OCI-LY1 (cell line): ENCODE measurements at regions not wholly inside any gene's neighbourhood (a gene's known extent, or its start where the extent isn't known, plus 50 kb on each side); places are given as distances from the start of the nearest gene placed in this dataset.

Experiments used
- H2AFZ ChIP-seq: fragments of 200-600 bp; sonication (generic), shearing (Covaris generic); 2 replicates; pipeline ENCODE4 v1.6.0; 2014; ENCODE audit warnings: antibody characterized with exemption, mild to moderate bottlenecking, low read length
- H3F3A ChIP-seq: fragments of 200-600 bp; sonication (generic), shearing (Covaris generic); 2 replicates; pipeline ENCODE4 v1.6.0; 2014; ENCODE audit warnings: mild to moderate bottlenecking, antibody characterized with exemption, low read length, moderate library complexity; ENCODE audit not compliant: insufficient read depth
- H3K27ac ChIP-seq: fragments of 200-600 bp; sonication (generic); 2 replicates; pipeline ENCODE4 v1.5.1; 2014; ENCODE audit warnings: low read length, mixed run types, mild to moderate bottlenecking, low read depth; ENCODE audit not compliant: poor library complexity, severe bottlenecking
- H3K27me3 ChIP-seq: fragments of 200-600 bp; sonication (generic); 2 replicates; pipeline ENCODE4 v1.6.0; 2014; ENCODE audit warnings: antibody characterized with exemption, mild to moderate bottlenecking, low read length, moderate library complexity; ENCODE audit not compliant: insufficient read depth
- H3K36me3 ChIP-seq: fragments of 200-600 bp; sonication (generic); 2 replicates; pipeline ENCODE4 v1.6.1; 2014; ENCODE audit warnings: mild to moderate bottlenecking, antibody characterized with exemption, low read length, moderate library complexity, mixed read lengths; ENCODE audit not compliant: insufficient read depth
- H3K4me1 ChIP-seq: fragments of 200-600 bp; sonication (generic); 2 replicates; pipeline ENCODE4 v1.5.1; 2014; ENCODE audit warnings: mild to moderate bottlenecking, low read length, moderate library complexity; ENCODE audit not compliant: insufficient read depth, severe bottlenecking
- H3K4me2 ChIP-seq: fragments of 200-600 bp; sonication (generic), shearing (Covaris generic); 2 replicates; pipeline ENCODE4 v1.6.1; 2014; ENCODE audit warnings: low read length
- H3K4me3 ChIP-seq: fragments of 200-600 bp; sonication (generic); 2 replicates; pipeline ENCODE4 v1.5.1; 2014; ENCODE audit warnings: low read length, low read depth, mild to moderate bottlenecking, mixed read lengths; ENCODE audit not compliant: poor library complexity, severe bottlenecking
- H3K79me2 ChIP-seq: fragments of 200-600 bp; shearing (Covaris generic); 2 replicates; pipeline ENCODE4 v1.6.1; 2016; ENCODE audit warnings: mixed run types, low read length, mixed read lengths; ENCODE audit not compliant: insufficient read depth
- H3K9ac ChIP-seq: fragments of 200-600 bp; sonication (generic), shearing (Covaris generic); 2 replicates; pipeline ENCODE4 v1.6.1; 2014; ENCODE audit warnings: mild to moderate bottlenecking, low read length, mixed read lengths
- H3K9me2 ChIP-seq: fragments of 200-600 bp; sonication (generic), shearing (Covaris generic); 2 replicates; pipeline ENCODE4 v1.6.1; 2014; ENCODE audit warnings: low read depth, mild to moderate bottlenecking, low read length, mixed read lengths
- H3K9me3 ChIP-seq: fragments of 200-600 bp; shearing (Covaris generic); 2 replicates; pipeline ENCODE4 v1.6.1; 2014; ENCODE audit warnings: low read length, mixed read lengths
- H4K20me1 ChIP-seq: fragments of 200-600 bp; sonication (generic), shearing (Covaris generic); 2 replicates; pipeline ENCODE4 v1.6.0; 2016; ENCODE audit warnings: mild to moderate bottlenecking, low read length; ENCODE audit not compliant: insufficient read depth
- EZH2 ChIP-seq: fragments of 200-600 bp; sonication (generic), shearing (Covaris generic); IDR thresholded peaks from 2 replicates; pipeline ENCODE4 v1.8.0; 2017; ENCODE audit warnings: borderline replicate concordance, mixed run types, mild to moderate bottlenecking, antibody characterized with exemption, low read length, moderate library complexity, mixed read lengths
- TF ChIP-seq, protein P1 (sequence below): fragments of 200-600 bp; sonication (generic), shearing (Covaris generic); IDR thresholded peaks from 2 replicates; pipeline ENCODE4 v1.5.1; 2017; ENCODE audit warnings: mild to moderate bottlenecking, antibody characterized with exemption, low read length, moderate library complexity, mixed read lengths

DNA sequence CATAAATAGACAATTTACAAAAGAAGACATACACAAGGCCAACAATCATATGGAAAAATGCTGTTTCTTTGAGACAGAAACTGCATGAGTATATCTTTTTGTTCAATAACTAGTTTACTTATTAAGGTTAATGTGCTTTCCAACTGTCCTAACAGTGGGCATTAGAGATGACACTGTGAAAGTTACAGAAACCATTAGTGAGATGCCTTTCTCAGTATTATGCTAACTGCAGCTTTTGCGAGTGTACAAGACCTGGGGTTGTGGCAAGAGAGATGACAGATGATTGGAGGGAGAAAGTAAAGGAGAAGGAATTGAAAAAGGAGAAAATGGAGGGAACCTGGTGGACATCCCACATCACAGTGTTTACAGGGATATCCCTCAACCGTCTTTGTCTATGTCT is 640.5 kb downstream of the ZPLD1 start:
- no peaks in the 10 kb centered on the region for H3K36me3 ChIP-seq

DNA sequence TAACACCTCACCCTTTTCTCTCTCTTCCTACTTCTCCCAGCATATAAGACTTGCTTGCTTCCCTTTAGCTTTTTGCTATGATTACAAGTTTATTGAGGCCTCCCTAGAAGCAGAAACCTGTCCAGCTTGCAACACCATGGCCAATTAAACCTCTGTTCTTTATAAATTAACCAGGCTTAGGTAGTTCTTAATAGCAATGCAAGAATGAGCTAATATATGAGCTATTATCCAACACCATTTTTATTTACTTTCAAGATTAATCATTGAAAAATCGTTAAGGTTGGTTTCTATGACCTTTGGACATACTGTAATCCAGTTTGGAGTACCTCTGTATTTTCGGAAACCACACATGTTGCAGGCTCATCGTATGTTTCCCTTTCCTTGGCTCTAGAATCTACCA is 643.1 kb downstream of the ZPLD1 start:
- no peak overlapping the region for H3K27ac ChIP-seq
- no peaks in the 10 kb centered on the region for H4K20me1 ChIP-seq

More for the DNA sequence above, 640.5 kb downstream of the ZPLD1 start:
- no peak overlapping the region for H3K4me2 ChIP-seq
- H3K27me3 ChIP-seq: no peaks in the 10 kb centered on the region
- H3K27ac ChIP-seq: no peak overlapping the region
- no peak overlapping the region for H3K9ac ChIP-seq
- no peaks in the 10 kb centered on the region for H3K9me2 ChIP-seq
- no peak overlapping the region for H2AFZ ChIP-seq
- H3F3A ChIP-seq: no peaks in the 10 kb centered on the region
- H3K9me3 ChIP-seq: no peaks in the 10 kb centered on the region
- H3K79me2 ChIP-seq: no peaks in the 10 kb centered on the region
- H3K4me1 ChIP-seq: no peaks in the 10 kb centered on the region
- no peaks in the 10 kb centered on the region for H4K20me1 ChIP-seq
- H3K4me3 ChIP-seq: no peak overlapping the region
- TF ChIP-seq, protein P1, sequence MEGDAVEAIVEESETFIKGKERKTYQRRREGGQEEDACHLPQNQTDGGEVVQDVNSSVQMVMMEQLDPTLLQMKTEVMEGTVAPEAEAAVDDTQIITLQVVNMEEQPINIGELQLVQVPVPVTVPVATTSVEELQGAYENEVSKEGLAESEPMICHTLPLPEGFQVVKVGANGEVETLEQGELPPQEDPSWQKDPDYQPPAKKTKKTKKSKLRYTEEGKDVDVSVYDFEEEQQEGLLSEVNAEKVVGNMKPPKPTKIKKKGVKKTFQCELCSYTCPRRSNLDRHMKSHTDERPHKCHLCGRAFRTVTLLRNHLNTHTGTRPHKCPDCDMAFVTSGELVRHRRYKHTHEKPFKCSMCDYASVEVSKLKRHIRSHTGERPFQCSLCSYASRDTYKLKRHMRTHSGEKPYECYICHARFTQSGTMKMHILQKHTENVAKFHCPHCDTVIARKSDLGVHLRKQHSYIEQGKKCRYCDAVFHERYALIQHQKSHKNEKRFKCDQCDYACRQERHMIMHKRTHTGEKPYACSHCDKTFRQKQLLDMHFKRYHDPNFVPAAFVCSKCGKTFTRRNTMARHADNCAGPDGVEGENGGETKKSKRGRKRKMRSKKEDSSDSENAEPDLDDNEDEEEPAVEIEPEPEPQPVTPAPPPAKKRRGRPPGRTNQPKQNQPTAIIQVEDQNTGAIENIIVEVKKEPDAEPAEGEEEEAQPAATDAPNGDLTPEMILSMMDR: no peak
- no peak for TF ChIP-seq EZH2

DNA sequence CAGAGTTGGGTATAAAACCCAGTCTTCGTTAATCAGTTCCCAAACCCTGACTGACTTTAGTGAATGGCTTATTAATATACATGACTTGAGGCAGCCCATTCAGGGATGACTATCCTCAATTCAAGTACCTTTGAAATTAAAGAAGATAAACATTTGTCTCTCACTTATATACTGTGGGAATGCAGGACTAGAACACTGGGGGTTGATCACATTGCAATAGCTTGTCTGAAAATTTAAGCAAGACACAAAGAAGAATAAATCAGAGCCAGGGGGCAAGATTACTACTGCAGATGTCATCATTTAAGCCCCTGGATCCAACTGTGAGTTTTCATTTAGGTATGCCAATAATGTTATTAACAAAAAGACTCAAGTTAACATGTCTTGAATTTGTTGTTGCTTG is 647.7 kb downstream of the ZPLD1 start:
- Histone ChIP-seq H3K9me3 (no peaks in the 10 kb centered on the region), H3K9ac (no peak overlapping the region), H3K4me2 (no peak overlapping the region), H3K27ac (no peak overlapping the region), H3K36me3 (no peaks in the 10 kb centered on the region), H3F3A (no peaks in the 10 kb centered on the region), H3K79me2 (no peaks in the 10 kb centered on the region), H4K20me1 (no peaks in the 10 kb centered on the region), H3K27me3 (no peaks in the 10 kb centered on the region), H3K4me3 (no peak overlapping the region), H3K4me1 (no peaks in the 10 kb centered on the region), H2AFZ (no peak overlapping the region), H3K9me2 (no peaks in the 10 kb centered on the region)
- TF ChIP-seq, protein P1: no peak

More for the DNA sequence above, 643.1 kb downstream of the ZPLD1 start:
- no peak overlapping the region for H3K4me3 ChIP-seq
- H3K4me2 ChIP-seq: no peak overlapping the region
- H3K9me3 ChIP-seq: no peaks in the 10 kb centered on the region
- H3K9ac ChIP-seq: no peak overlapping the region
- H2AFZ ChIP-seq: no peak overlapping the region
- TF ChIP-seq, protein P1: no peak
- TF ChIP-seq EZH2: no peak
- no peaks in the 10 kb centered on the region for H3K36me3 ChIP-seq
- H3K27me3 ChIP-seq: no peaks in the 10 kb centered on the region
- H3K9me2 ChIP-seq: no peaks in the 10 kb centered on the region
- no peaks in the 10 kb centered on the region for H3K79me2 ChIP-seq
- H3F3A ChIP-seq: no peaks in the 10 kb centered on the region
- no peaks in the 10 kb centered on the region for H3K4me1 ChIP-seq
